ENCODE measurements at regions not wholly inside any gene's neighbourhood (a gene's known extent, or its start where the extent isn't known, plus 50 kb on each side); places are given as distances from the start of the nearest gene placed in this dataset.

- TF ChIP-seq SUZ12 (IDR thresholded peaks at IDR 0.05; ENCODE audit: extremely low read depth, insufficient read depth, insufficient read length) (no peak), ZNF274 (IDR thresholded peaks at IDR 0.05; ENCODE audit: low read depth, low read length) (no peak), YY1 (IDR thresholded peaks at IDR 0.05; ENCODE audit: insufficient read depth, insufficient read length) (no peak)
Measured at GRCh38 chr3:152053866-152054265, 180.4 kb downstream of the SUCNR1 start.

Measured in NT2/D1 (cell line).